HCT116 (cell line): ENCODE measurements at regions not wholly inside any gene's neighbourhood (a gene's known extent, or its start where the extent isn't known, plus 50 kb on each side); places are given as distances from the start of the nearest gene placed in this dataset.
"Not testable (repeated sequence)": the region's sequence is repeated elsewhere in the genome, so short reads cannot be mapped to it uniquely, and the experiment has no call there.

ENCODE experiments used
- ATAC-seq: fragments of 200-7000 bp; cut with Tn5 transposase; 2 replicates; pipeline ENCODE4 v1.9.1; 2020; ENCODE audit warnings: mild to moderate bottlenecking, moderate library complexity
- BruUV-seq: library from RNA; stranded (reverse); fragments of 400-500 nt; replicated peaks from 2 replicates; lab custom pipeline; 2021; lab: Mats Ljungman, UMichigan
- CTCF ChIA-PET: fragments of 300-600 bp; sonication (Branson Sonifier 250); formaldehyde crosslinking; loops from one replicate; lab custom pipeline; 2021; ENCODE audit warnings: antibody characterized with exemption; lab: Charles Lee
- POLR2A ChIA-PET: fragments of 300-600, 350-600 bp; sonication (Branson Sonifier 250); formaldehyde crosslinking; loops from one replicate; lab custom pipeline; 2021; ENCODE audit warnings: antibody characterized with exemption; lab: Charles Lee
- RAD21 ChIA-PET, 2 experiments: fragments of 300-600 bp; sonication (Branson Sonifier 250); formaldehyde crosslinking; loops; one replicate each; lab custom pipeline; 2023; ENCODE audit warnings: low total read pairs in 2 of 2; ENCODE audit not compliant: uncharacterized antibody in 2 of 2, unreplicated experiment in 2 of 2, low non-redundant PET in 1 of 2; lab: Charles Lee
- DNase-seq: peaks from one replicate; pipeline ENCODE4 v3.0.0-alpha.2; 2010; ENCODE audit warnings: low read depth, low spot score
- H2AFZ ChIP-seq: fragments of 200-600 bp; shearing (Covaris generic), sonication (generic); 2 replicates; pipeline ENCODE4 v1.6.1; 2017; ENCODE audit warnings: low read depth, mixed run types, mixed read lengths, antibody characterized with exemption, low read length; ENCODE audit not compliant: poor library complexity, severe bottlenecking
- H3K27ac ChIP-seq: 2 replicates; pipeline ENCODE4 v1.5.1; 2012; ENCODE audit warnings: low read depth, low read length
- H3K27me3 ChIP-seq: fragments of 200-600 bp; sonication (generic); 2 replicates; pipeline ENCODE4 v1.6.1; 2016; ENCODE audit warnings: mixed run types, low read length, mixed read lengths; ENCODE audit not compliant: insufficient read depth
- H3K36me3 ChIP-seq, 2 experiments: fragments of 200-500 bp in 1 of 2; fragments of 200-600 bp in 1 of 2; sonication (Bioruptor generic) in 1 of 2; sonication (generic) in 1 of 2; 2 replicates each; pipeline versions ENCODE4 v1.5.1 to v1.6.1; 2014 to 2016; ENCODE audit warnings: low read length in 2 of 2, inconsistent platforms in 1 of 2, mixed read lengths in 1 of 2, mixed run types in 1 of 2; ENCODE audit not compliant: insufficient read depth in 2 of 2, control insufficient read depth in 1 of 2
- H3K4me1 ChIP-seq, 2 experiments: fragments of 200-600 bp in 1 of 2; sonication (generic) in 1 of 2; 2 replicates each; pipeline versions ENCODE4 v1.5.1 to v1.6.1; 2012 to 2017; ENCODE audit warnings: low read length in 2 of 2, inconsistent platforms in 1 of 2, mild to moderate bottlenecking in 1 of 2, mixed read lengths in 1 of 2, mixed run types in 1 of 2, moderate library complexity in 1 of 2; ENCODE audit not compliant: insufficient read depth in 2 of 2, control insufficient read depth in 1 of 2
- H3K4me2 ChIP-seq: fragments of 200-600 bp; sonication (generic); 2 replicates; pipeline ENCODE4 v1.6.1; 2017; ENCODE audit warnings: mixed run types, low read length, mixed read lengths
- H3K4me3 ChIP-seq, 2 experiments: fragments of 200-600 bp in 1 of 2; sonication (generic) in 1 of 2; replicated peaks in 1 of 2; 2 replicates each; pipeline ENCODE4 v1.5.1; 2011 to 2016; ENCODE audit warnings: low read length in 2 of 2, control low read depth in 1 of 2, low read depth in 1 of 2, mild to moderate bottlenecking in 1 of 2, mixed read lengths in 1 of 2, mixed run types in 1 of 2
- H3K79me2 ChIP-seq: fragments of 200-600 bp; sonication (generic); 2 replicates; pipeline ENCODE4 v1.6.1; 2017; ENCODE audit warnings: mild to moderate bottlenecking, mixed run types, low read length, moderate library complexity, mixed read lengths; ENCODE audit not compliant: insufficient read depth
- H3K9ac ChIP-seq: fragments of 200-600 bp; sonication (generic); 2 replicates; pipeline ENCODE4 v1.6.1; 2016; ENCODE audit warnings: low read length, mixed read lengths
- H3K9me2 ChIP-seq: fragments of 200-600 bp; sonication (generic), shearing (Covaris generic); 2 replicates; pipeline ENCODE4 v1.6.1; 2017; ENCODE audit warnings: mixed run types, mild to moderate bottlenecking, moderate library complexity; ENCODE audit not compliant: insufficient read depth
- H3K9me3 ChIP-seq, 2 experiments: fragments of 200-500 bp in 1 of 2; fragments of 200-600 bp in 1 of 2; sonication (Bioruptor generic) in 1 of 2; sonication (generic) in 1 of 2; 2 replicates each; pipeline ENCODE4 v1.6.1; 2014 to 2017; ENCODE audit warnings: low read length in 2 of 2, mixed read lengths in 2 of 2, inconsistent platforms in 1 of 2, low read depth in 1 of 2, mild to moderate bottlenecking in 1 of 2, mixed run types in 1 of 2, moderate library complexity in 1 of 2; ENCODE audit not compliant: control insufficient read depth in 1 of 2, insufficient read depth in 1 of 2
- H4K20me1 ChIP-seq: fragments of 200-600 bp; sonication (generic), shearing (Covaris generic); 2 replicates; pipeline ENCODE4 v1.6.1; 2017; ENCODE audit warnings: mixed run types, mild to moderate bottlenecking, moderate library complexity; ENCODE audit not compliant: insufficient read depth
- CBX3 ChIP-seq: IDR thresholded peaks from 2 replicates; pipeline ENCODE4 v1.6.1; 2012; ENCODE audit warnings: low read depth
- CTCF ChIP-seq, 3 experiments: fragments of 200-600 bp in 1 of 3; sonication (generic) in 1 of 3; IDR thresholded peaks in 2 of 3; conservative IDR thresholded peaks in 1 of 3; 2 replicates each; pipeline ENCODE4 v1.5.1; 2012 to 2017; ENCODE audit warnings: low read depth in 2 of 3, low read length in 2 of 3, antibody characterized with exemption in 1 of 3, borderline replicate concordance in 1 of 3, control low read depth in 1 of 3, mild to moderate bottlenecking in 1 of 3, mixed read lengths in 1 of 3, mixed run types in 1 of 3, moderate library complexity in 1 of 3; ENCODE audit not compliant: insufficient read depth in 1 of 3
- EZH2 ChIP-seq: fragments of 200-600 bp; sonication (generic); IDR thresholded peaks from 2 replicates; pipeline ENCODE4 v1.6.1; 2017; ENCODE audit warnings: antibody characterized with exemption, mixed run types
- POLR2AphosphoS5 ChIP-seq: IDR thresholded peaks from 2 replicates; pipeline ENCODE4 v1.6.1; 2011; ENCODE audit warnings: mild to moderate bottlenecking, low read depth, low read length, moderate library complexity
- SP1 ChIP-seq: IDR thresholded peaks from 2 replicates; pipeline ENCODE4 v1.6.1; 2012; ENCODE audit warnings: low read depth
- SRF ChIP-seq: IDR thresholded peaks from 2 replicates; pipeline ENCODE4 v1.6.1; 2012; ENCODE audit warnings: low read depth
- ZBTB33 ChIP-seq: IDR thresholded peaks from 2 replicates; pipeline ENCODE4 v1.6.1; 2011; ENCODE audit warnings: mild to moderate bottlenecking, low read length, moderate library complexity; ENCODE audit not compliant: insufficient replicate concordance; ENCODE audit errors: extremely low read depth
- intact Hi-C: fragments of 100-400 bp; cut with micrococcal nuclease; formaldehyde crosslinking; loops from 2 replicates; pipeline ENCODE4 v1.10.0; 2022
- TF ChIP-seq, protein P1 (sequence below): IDR thresholded peaks from 2 replicates; pipeline ENCODE4 v1.6.1; 2012
- TF ChIP-seq, protein P2 (sequence below): IDR thresholded peaks from 2 replicates; pipeline ENCODE4 v1.6.1; 2012

DNA sequence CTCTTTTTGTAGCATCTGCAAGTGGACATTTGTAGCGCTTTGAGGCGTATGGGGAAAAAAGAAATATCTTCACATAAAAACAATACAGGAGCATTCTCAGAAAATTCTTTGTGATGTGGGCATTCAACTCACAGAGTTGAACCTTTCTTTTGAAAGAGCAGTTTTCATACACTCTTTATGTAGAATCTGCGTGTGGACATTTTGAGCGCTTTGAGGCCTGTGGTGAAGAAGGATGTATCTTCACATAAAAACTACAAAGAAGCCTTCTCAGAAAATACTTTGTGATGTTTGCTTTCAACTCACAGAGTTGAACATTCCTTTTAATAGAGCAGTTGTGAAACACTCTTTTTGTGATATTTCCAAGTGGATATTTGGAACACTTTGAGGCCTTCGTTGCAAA lies 598.4 kb upstream of the ZNF337 start (continued):
- TF ChIP-seq ZBTB33 (no peak), POLR2AphosphoS5 (no peak), SP1 (no peak), SRF (no peak), CBX3 (no peak), EZH2 (no peak), CTCF (IDR thresholded peaks at IDR 0.05 in 2 of 3, conservative IDR thresholded peaks at IDR 0.05 in 1 of 3; ENCODE audit: borderline replicate concordance in 1 of 3, insufficient read depth in 1 of 3, low read depth in 2 of 3, low read length in 2 of 3) (no peak)
- TF ChIP-seq, protein P1, sequence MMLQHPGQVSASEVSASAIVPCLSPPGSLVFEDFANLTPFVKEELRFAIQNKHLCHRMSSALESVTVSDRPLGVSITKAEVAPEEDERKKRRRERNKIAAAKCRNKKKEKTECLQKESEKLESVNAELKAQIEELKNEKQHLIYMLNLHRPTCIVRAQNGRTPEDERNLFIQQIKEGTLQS = no peak
- TF ChIP-seq, protein P2, sequence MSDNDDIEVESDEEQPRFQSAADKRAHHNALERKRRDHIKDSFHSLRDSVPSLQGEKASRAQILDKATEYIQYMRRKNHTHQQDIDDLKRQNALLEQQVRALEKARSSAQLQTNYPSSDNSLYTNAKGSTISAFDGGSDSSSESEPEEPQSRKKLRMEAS = no peak
- TF ChIP-seq, all 23 proteins: peak for 0

- H3K9ac ChIP-seq, H3K36me3 ChIP-seq, H3K9me3 ChIP-seq, RAD21 ChIA-PET, H3K79me2 ChIP-seq, BruUV-seq, ATAC-seq, H3K27me3 ChIP-seq, H3K9me2 ChIP-seq, intact Hi-C loops, CTCF ChIA-PET, H2AFZ ChIP-seq, H3K4me2 ChIP-seq, H3K27ac ChIP-seq, H3K4me3 ChIP-seq, H4K20me1 ChIP-seq, H3K4me1 ChIP-seq, POLR2A ChIA-PET, DNase-seq: not testable (repeated sequence)
Measured at GRCh38 chr20:26288379-26289061, 591.9 kb upstream of the ZNF337 start.
